AG04449 (cell line): ENCODE measurements at regions not wholly inside any gene's neighbourhood (a gene's known extent, or its start where the extent isn't known, plus 50 kb on each side); places are given as distances from the start of the nearest gene placed in this dataset.

Experiments
- CTCF ChIA-PET: fragments of 350-600 bp; formaldehyde crosslinking; extraction: SDS; loops from one replicate; lab custom pipeline; 2021; ENCODE audit warnings: antibody characterized with exemption; lab: Yijun Ruan, JAX
- POLR2A ChIA-PET: fragments of 400-600, 350-600 bp; formaldehyde crosslinking; extraction: SDS; loops from one replicate; lab custom pipeline; 2020; ENCODE audit warnings: antibody characterized with exemption, inconsistent platforms; lab: Yijun Ruan, JAX
- DNase-seq: peaks from one replicate; pipeline ENCODE4 v3.0.0-alpha.2; 2010; ENCODE audit warnings: low read depth, low spot score
- H3K4me3 ChIP-seq: 2 replicates; pipeline ENCODE4 v1.5.1; 2011; ENCODE audit warnings: low read depth, mild to moderate bottlenecking, control low read depth, low read length
- TF ChIP-seq, protein P1 (sequence below): IDR thresholded peaks from one replicate; pipeline ENCODE4 v1.5.1; 2011; ENCODE audit warnings: mild to moderate bottlenecking, moderate library complexity, low read length, control low read depth, inconsistent platforms; ENCODE audit not compliant: insufficient read depth; ENCODE audit errors: missing control alignments

DNA sequence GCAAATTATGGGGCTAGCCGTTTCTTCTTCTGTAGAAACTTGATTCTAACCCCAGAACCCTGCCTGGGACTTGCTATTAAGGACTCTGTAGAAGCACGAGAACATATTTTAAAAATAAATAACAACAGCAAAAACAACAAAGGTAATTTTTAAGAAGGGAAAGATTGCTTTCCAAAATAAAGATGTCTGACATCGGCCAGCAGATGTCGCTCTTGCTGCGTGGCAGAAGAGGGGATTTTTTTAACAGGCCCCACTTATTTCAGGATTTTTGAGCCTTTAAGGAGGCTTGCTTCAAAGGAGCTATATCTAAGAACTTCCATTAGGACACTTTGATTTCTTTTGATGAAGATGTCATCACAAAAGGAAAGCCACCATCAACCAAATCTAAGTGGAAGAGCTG lies 62.8 kb upstream of the EGFL6 start:
- no peak for DNase-seq
- no peak overlapping the region for H3K4me3 ChIP-seq
- TF ChIP-seq, protein P1, sequence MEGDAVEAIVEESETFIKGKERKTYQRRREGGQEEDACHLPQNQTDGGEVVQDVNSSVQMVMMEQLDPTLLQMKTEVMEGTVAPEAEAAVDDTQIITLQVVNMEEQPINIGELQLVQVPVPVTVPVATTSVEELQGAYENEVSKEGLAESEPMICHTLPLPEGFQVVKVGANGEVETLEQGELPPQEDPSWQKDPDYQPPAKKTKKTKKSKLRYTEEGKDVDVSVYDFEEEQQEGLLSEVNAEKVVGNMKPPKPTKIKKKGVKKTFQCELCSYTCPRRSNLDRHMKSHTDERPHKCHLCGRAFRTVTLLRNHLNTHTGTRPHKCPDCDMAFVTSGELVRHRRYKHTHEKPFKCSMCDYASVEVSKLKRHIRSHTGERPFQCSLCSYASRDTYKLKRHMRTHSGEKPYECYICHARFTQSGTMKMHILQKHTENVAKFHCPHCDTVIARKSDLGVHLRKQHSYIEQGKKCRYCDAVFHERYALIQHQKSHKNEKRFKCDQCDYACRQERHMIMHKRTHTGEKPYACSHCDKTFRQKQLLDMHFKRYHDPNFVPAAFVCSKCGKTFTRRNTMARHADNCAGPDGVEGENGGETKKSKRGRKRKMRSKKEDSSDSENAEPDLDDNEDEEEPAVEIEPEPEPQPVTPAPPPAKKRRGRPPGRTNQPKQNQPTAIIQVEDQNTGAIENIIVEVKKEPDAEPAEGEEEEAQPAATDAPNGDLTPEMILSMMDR = peak; percentile 20
- ChIA-PET CTCF (interaction anchor here (0.6 to 3.9 kb wide), 41 partner anchors 9 to 692 kb away, joined by 3 to 64 read pairs (median 4); partner anchors contain the start of genes GEMIN8, OFD1, TCEANC and TRAPPC2), POLR2A (interaction anchor here (1.5 kb wide), 1 partner anchor 228 kb away, joined by 3 read pairs; the partner anchor contains the start of genes OFD1 and TRAPPC2)

DNA sequence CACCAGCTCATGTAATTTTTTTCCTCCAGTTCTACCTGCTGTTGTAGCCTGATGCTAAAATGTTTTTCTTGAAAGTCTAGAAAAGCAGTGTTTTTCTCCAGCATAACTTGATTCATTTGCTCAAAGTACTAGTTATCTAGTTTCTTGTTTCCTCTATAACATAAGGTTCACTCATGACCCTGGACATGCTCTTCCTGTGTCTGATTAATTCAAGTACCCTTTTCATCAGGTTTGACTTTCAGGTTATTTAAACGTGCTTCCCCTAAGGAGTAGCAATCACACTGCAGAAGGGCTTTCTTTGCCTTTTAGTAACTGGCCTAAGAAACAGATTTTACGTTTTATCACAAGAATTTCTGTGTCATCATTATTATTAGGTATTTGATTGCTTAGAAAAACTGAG lies 66.8 kb upstream of the EGFL6 start:
- CTCF ChIA-PET = no interaction called here
- TF ChIP-seq, protein P1 = no peak
- H3K4me3 ChIP-seq = no peak overlapping the region
- POLR2A ChIA-PET = no interaction called here
- DNase-seq = no peak

DNA sequence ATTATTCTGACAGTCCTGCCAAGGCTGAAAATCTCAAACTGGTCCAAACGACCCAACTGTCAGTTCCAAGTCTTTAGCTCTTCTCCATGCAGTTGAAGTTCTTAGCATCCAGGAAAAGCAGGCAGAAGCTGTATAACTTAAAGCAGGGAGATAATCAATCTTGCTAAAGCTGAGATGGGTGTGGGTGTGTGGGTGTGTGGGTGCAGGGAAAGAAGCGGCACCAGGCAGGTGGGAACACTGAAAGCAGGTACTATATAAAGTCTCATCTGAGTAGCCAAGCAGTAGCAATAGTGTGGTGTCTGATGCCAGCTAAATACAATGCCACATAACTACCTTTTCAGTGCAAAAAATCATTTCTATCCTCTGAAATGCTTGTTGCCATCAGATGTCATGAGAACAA lies 69.7 kb upstream of the EGFL6 start:
- H3K4me3 ChIP-seq = no peak overlapping the region
- POLR2A ChIA-PET = no interaction called here
- DNase-seq = no peak
- TF ChIP-seq, protein P1 = no peak
- CTCF ChIA-PET = interaction anchor here (0.8 kb wide), 1 partner anchor 532 kb away, joined by 3 read pairs; no protein-coding TSS in a partner anchor

DNA sequence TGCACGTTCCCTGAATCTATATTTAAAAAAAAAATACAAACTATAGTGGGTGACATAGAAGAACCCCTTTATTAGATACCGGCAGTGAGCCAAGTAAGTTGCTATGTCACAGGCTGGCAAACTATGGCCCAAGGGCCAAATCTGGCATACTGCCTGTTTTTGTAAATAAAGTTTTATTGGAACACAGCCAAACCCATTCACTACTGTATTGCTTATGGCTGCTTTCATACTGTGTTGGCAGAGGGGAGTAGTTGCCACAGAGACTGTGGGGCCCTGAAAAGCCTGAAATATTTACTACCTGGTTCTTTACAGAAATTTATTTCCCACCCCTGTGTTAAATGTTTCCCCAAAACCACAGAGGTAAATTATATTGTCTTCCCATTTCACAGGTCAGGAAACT lies 71.2 kb upstream of the EGFL6 start:
- no peak overlapping the region for H3K4me3 ChIP-seq
- ChIA-PET CTCF (interaction anchor here (0.8 kb wide), 1 partner anchor 9 kb away, joined by 3 read pairs; no protein-coding TSS in a partner anchor), POLR2A (no interaction called here)
- no peak for DNase-seq
- TF ChIP-seq, protein P1 = no peak

DNA sequence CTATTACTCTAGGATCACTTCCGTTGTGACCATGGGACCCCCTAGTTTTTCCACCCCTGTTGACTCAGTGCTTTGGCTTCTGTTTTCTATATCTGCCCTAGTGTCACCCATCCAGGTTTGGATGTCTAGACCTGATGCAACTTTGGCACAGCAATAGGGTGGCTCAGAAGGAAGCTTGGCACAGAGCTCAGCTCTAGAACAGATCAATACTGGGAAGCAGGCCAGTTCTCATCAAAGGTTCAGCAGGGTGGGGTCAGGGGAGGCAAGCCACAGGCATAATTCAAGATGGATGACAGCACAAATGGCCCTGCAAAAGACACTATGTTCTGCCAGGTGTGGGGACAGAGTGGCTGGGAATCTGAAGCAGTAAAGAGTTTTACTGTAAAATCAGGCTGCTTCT lies 74.2 kb upstream of the EGFL6 start:
- ChIA-PET POLR2A (no interaction called here), CTCF (interaction anchor here (0.7 to 0.8 kb wide), 2 partner anchors 12 to 267 kb away, joined by 3 to 4 read pairs; no protein-coding TSS in a partner anchor)
- DNase-seq = no peak
- H3K4me3 ChIP-seq = no peak overlapping the region
- TF ChIP-seq, protein P1 = no peak

DNA sequence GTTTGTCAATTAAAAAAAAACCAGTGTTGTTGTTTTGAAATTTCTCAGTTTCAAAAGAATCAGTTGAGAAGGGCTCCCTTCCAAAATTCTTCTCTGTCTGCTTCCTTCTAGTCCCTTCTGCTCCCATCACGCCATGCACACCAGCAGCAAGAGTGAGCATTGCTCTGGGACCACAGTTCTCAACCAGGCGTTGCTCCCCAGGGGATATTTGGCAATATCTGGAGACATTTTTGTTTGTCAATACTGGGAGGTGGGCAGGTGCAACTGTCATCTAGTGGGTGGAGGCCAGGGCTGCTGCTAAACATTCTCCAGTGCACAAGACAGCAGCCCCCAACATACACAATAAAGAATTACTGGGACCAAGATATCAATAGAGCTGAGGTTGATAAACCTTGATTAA lies 74.8 kb upstream of the EGFL6 start:
- ChIA-PET POLR2A (no interaction called here), CTCF (no interaction called here)
- no peak overlapping the region for H3K4me3 ChIP-seq
- DNase-seq = no peak
- TF ChIP-seq, protein P1 = no peak
